ENCODE measurements at regions not wholly inside any gene's neighbourhood (a gene's known extent, or its start where the extent isn't known, plus 50 kb on each side); places are given as distances from the start of the nearest gene placed in this dataset.

DNA sequence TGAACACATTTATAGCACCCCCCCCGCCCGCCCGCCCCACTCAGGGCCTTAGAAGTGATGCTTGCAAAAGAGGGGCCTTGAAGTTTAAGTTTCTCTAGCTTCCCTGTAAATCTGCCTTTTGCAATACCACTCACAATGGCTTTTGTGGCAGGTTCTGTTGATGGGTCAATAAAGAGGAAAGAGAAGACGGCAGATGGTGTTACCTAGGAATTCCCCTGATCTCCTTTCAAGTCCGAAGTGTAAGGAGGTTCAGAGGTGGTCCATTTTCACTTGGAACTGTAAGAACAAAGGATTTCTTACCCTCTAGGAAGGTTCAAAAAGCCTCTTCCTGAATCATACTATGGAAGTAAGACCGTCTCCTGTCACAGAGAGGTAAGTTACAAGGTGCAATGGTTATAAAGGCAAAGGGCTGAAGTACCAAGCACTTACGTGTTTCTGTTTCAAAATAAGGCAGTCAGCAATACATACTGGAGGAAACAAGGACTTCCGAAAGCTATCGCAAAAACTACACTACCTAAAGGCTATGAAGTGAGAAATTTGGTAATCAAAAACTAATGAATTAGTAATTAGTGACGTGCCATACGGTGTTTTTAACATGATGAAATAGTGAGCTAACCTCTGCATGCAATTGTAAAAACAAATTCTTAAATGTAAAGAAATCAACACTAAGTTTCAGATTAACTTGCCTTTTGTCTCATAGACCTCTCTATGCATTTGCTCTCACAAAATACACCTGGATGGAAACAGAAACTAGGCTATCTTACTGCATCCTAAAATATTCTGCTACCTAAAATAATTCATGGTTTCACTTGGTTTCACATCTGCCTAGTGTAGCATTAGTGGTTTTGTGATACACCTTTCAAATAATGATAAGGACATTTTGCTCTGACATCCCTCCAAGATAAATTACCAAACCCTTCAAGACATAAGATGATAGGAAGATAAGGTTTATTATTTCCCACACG lies 589.4 kb upstream of the FAM174A start:
- intact Hi-C loops (cut with micrococcal nuclease): no loop called here
- no peak for DNase-seq
- ATAC-seq: no peak

DNA sequence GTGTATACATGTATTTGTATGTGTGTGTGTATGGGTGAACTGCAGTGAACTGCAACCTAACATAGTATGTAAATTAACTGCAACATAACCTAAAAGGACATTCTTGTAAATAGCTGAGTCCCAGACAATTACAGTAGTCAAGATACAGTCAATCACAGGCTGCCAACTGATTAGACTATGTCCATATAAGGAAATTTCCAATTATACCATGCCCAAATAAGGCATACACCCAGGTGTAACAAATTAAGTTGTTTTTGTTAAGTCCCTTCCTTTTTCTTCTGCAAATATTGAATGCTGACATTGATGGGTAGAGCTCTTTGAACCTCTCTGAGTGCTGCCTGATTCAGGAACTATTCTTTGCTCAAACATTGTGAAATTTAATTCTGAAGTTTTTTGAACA lies 594.6 kb upstream of the FAM174A start:
- no peak for DNase-seq
- no peak for ATAC-seq
- intact Hi-C loops (cut with micrococcal nuclease): no loop called here

GRCh38 chr5:99936911-99937310 lies 598.3 kb upstream of the FAM174A start:
- intact Hi-C loops (cut with micrococcal nuclease): no loop called here
- DNase-seq: no peak
- ATAC-seq: no peak

DNA sequence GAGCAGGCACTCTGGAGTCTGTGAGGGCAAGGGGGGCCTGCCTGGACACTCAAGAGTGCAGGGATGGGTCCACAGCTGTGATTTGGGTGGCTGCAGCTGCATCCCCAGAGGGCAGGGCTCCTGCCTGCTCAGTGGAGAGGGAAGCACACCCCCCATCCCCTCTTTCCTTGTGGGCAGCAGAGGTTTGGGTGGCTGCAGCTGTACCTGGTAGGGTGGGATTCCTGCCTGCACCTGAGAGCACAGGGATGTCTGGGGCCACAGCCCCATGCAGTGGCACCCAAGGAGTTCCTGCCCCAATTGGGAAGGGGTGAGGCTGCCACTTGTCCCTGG lies 605.4 kb upstream of the FAM174A start:
- no peak for DNase-seq
- ATAC-seq: no peak
- intact Hi-C loops (cut with micrococcal nuclease): no loop called here

GRCh38 chr5:99929067-99929805 lies 605.9 kb upstream of the FAM174A start:
- intact Hi-C loops (cut with micrococcal nuclease): no loop called here
- ATAC-seq: no peak

DNA sequence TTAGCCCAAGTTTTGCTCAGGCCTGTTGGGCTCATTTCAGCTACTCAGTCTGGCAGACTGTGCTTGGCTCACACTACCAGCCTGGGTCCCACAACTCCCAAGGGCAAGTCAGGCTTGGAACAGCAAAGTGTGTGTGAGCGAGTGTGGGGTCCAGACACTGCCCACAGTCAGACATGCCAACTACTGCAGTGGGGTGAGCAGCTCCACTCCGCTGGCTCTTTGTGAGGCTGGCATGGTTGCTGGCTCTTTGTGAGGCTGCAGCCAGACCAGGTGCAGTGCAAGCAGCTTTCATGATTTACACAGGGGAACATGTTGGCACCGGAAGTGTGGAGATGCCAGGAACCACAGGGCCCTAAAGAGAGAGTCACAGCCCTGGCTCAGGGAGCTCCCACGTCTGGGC lies 606.7 kb upstream of the FAM174A start:
- ATAC-seq (no peak), DNase-seq (no peak)
- intact Hi-C loops (cut with micrococcal nuclease): no loop called here

More at GRCh38 chr5:99929067-99929805, 605.9 kb upstream of the FAM174A start:
- DNase-seq: no peak

DNA sequence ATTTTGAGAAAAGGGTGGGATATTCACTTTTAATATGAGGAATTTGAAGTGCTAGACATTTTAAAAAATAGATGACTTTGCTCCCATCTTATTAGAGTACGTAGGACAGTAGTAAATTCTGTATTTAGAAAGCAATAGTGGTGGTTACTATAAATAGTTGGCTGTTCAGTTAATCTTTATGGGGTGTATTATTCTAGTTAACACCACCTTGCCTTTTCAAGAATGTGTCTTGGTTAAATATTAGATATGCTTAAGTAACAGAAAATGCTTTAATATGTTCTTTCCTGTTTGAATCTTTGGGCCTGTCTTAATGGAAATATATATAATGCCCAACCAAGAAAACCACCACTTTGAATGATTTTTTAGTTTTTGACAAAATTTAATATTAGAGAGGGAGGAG lies 608.7 kb upstream of the FAM174A start:
- ATAC-seq (no peak), DNase-seq (no peak)
- intact Hi-C loops (cut with micrococcal nuclease): no loop called here

GRCh38 chr5:99922386-99922785 lies 612.8 kb upstream of the FAM174A start:
- intact Hi-C loops (cut with micrococcal nuclease): no loop called here
- ATAC-seq: no peak
- no peak for DNase-seq

GRCh38 chr5:99911971-99912370 lies 623.2 kb upstream of the FAM174A start:
- DNase-seq: no peak
- ATAC-seq: no peak
- intact Hi-C loops (cut with micrococcal nuclease): no loop called here

- intact Hi-C loops (cut with micrococcal nuclease): no loop called here
- no peak for ATAC-seq
These were observed 628.4 kb upstream of the FAM174A start for GRCh38 chr5:99906776-99907175.

DNA sequence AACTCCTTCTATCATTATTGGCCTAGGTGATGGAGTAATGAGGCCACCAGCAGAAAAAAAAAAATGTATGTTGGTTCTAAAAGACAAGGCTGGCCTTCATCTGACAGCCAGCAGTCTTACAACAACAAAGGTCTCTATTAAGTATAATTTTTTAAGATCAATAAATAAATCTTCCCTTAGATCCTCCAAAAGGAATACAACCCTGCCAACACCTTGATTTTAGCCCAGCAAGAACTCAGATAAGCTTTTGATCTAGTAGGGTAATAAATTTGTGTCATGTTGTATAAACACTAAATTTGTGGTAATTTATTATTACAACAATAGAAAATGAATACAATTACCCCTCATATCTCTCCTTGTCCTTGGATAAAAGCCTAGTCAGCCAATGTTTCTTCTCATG lies 633.2 kb upstream of the FAM174A start:
- intact Hi-C loops (cut with micrococcal nuclease): no loop called here
- DNase-seq (no peak), ATAC-seq (no peak)

More at GRCh38 chr5:99906776-99907175, 628.4 kb upstream of the FAM174A start:
- no peak for DNase-seq

GRCh38 chr5:99900302-99900852 lies 634.8 kb upstream of the FAM174A start:
- no peak for ATAC-seq
- intact Hi-C loops (cut with micrococcal nuclease): no loop called here

GRCh38 chr5:99879791-99880511 lies 655.2 kb upstream of the FAM174A start:
- no peak for ATAC-seq
- intact Hi-C loops (cut with micrococcal nuclease): no loop called here
- DNase-seq: no peak

More at GRCh38 chr5:99900302-99900852, 634.8 kb upstream of the FAM174A start:
- DNase-seq: no peak

DNA sequence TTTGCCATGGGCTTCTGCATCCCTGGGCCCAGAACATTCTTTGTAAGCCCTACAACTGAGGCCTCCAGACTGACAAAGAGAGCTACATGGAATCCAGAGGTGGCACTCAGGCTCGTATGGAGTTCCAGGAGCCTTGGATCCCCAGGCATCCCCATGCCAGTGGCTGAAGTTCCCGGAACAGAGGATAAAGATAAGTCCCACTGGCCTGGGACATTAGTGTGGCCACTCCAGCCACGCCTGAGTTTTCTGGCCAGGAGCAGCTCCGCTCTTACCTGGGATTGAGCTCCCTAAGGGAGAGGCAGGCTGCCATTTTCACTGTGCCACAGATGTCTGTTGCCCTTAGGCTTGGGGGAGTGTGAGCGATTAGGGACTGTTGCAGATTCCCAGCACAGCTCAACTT lies 656.3 kb upstream of the FAM174A start:
- intact Hi-C loops (cut with micrococcal nuclease): no loop called here
- ATAC-seq: no peak
- no peak for DNase-seq

DNA sequence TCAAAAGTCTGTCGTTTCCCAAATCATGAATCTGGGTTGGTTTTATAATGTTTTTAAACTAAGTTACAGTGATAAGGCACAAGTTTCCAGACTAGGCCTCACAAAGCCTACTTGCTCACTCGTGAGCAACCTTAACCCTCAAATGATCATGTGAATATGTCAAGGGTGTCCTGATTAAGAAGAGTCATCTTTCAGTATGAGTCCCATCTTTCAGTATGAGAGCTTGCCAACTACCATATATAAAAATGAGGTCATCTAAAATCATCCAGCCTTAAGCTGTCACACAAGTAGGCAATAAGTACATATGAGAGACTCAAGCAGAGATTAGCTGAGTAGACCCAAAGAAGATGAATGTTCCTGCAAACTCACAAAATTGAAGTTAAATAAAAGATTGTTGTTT lies 668.4 kb upstream of the FAM174A start:
- ATAC-seq: no peak
- no peak for DNase-seq
- intact Hi-C loops (cut with micrococcal nuclease): no loop called here

DNA sequence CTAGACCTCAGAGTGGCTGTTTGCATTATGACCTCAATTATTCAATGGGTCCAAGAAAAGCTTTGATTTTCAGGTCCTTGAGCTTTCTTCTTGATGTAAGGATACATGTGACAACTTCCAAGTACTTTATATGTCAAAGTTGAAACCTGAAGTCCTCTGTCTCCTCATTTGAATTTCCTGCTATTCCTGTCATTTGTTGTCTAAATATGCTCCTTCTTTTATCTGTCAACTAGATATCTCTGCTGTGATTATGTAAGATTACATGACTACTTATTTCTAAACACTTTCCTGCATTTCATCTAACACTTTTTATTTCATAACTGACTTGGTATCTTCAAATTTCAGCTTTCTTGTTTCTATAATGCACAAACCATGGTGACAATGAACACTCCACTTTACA lies 670.0 kb upstream of the FAM174A start:
- ATAC-seq: no peak
- no peak for DNase-seq
- intact Hi-C loops (cut with micrococcal nuclease): no loop called here

- DNase-seq (no peak), ATAC-seq (no peak)
- intact Hi-C loops (cut with micrococcal nuclease): no loop called here
These were observed 699.4 kb upstream of the FAM174A start for GRCh38 chr5:99835791-99836190.

DNA sequence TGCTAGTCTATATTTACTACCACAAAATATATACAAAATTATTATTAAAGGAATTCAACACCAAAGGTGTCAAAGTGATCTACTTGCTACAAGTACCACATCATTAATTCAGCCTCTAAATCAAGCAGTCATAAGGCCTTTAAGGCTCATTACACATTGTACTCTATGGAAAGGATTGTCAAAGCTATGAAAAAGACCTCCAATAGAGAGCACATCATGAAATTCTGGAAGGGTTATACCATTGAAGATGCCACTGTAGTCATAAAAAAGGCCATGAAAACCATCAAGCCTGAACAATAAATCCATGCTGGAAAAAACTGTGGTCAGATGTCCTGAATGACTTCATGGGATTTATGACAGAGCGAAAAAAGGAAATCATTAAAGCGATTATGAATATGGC lies 708.0 kb upstream of the FAM174A start:
- intact Hi-C loops (cut with micrococcal nuclease): no loop called here
- ATAC-seq: no peak
- DNase-seq: no peak

- intact Hi-C loops (cut with micrococcal nuclease): no loop called here
- DNase-seq (no peak), ATAC-seq (no peak)
These were observed 717.4 kb upstream of the FAM174A start for GRCh38 chr5:99817796-99818195.

All from left ventricle myocardium superior (tissue), 1 donor.